Activated CD4-positive, alpha-beta T cell treated with anti-CD3 and anti-CD28 coated beads, Interleukin-2, amount 10 ng/mL, durations not matched to agents 7 days and 5 days (primary cell): ENCODE measurements at regions not wholly inside any gene's neighbourhood (a gene's known extent, or its start where the extent isn't known, plus 50 kb on each side); places are given as distances from the start of the nearest gene placed in this dataset.
A peak's percentile ranks its signal among the peaks of the same experiment; 100 is the strongest.
"Not testable (repeated sequence)": the region's sequence is repeated elsewhere in the genome, so short reads cannot be mapped to it uniquely, and the experiment has no call there.

Source experiments
- CTCF ChIA-PET: fragments of 350-600 bp; sonication (Branson Sonifier 250); formaldehyde crosslinking; loops from one replicate; lab custom pipeline; 2021; ENCODE audit warnings: antibody characterized with exemption; lab: Charles Lee
- POLR2A ChIA-PET: fragments of 350-600 bp; sonication (Branson Sonifier 250); formaldehyde crosslinking; loops from one replicate; lab custom pipeline; 2021; ENCODE audit warnings: antibody characterized with exemption; lab: Charles Lee
- DNase-seq: peaks from one replicate; pipeline ENCODE4 v3.0.0-alpha.2; 2020
- H3K27ac Mint-ChIP-seq: one replicate; pipeline ENCODE4 v1.8.0; 2021; ENCODE audit warnings: mild to moderate bottlenecking, moderate library complexity, mixed read lengths
- H3K27me3 Mint-ChIP-seq: one replicate; pipeline ENCODE4 v1.8.0; 2021; ENCODE audit warnings: mixed read lengths
- H3K36me3 Mint-ChIP-seq: one replicate; pipeline ENCODE4 v1.8.0; 2021; ENCODE audit warnings: low read depth, mixed read lengths
- H3K4me1 Mint-ChIP-seq: one replicate; pipeline ENCODE4 v1.8.0; 2021; ENCODE audit warnings: mixed read lengths
- H3K4me3 Mint-ChIP-seq: one replicate; pipeline ENCODE4 v1.8.0; 2021; ENCODE audit warnings: mild to moderate bottlenecking, moderate library complexity, mixed read lengths
- H3K9me3 Mint-ChIP-seq: one replicate; pipeline ENCODE4 v1.8.0; 2021; ENCODE audit warnings: mixed read lengths

- peaks cover 36% of the 10 kb centered on the region for H3K27me3 Mint-ChIP-seq
Measured at GRCh38 chr13:110812121-110812868, 98.8 kb downstream of the ING1 start.

GRCh38 chr13:110812869-110813645 lies 99.6 kb downstream of the ING1 start:
- POLR2A ChIA-PET, result no interaction called here

More at GRCh38 chr13:110812121-110812868, 98.8 kb downstream of the ING1 start:
- H3K4me1 Mint-ChIP-seq, result peaks cover 1% of the 10 kb centered on the region
- CTCF ChIA-PET, result interaction anchor here (0.5 to 1.5 kb wide), 4 partner anchors 12 to 1107 kb away, joined by 3 read pairs; no protein-coding TSS in a partner anchor
- POLR2A ChIA-PET, result no interaction called here
- no peak overlapping the region for H3K4me3 Mint-ChIP-seq
- no peaks in the 10 kb centered on the region for H3K9me3 Mint-ChIP-seq
- no peaks in the 10 kb centered on the region for H3K36me3 Mint-ChIP-seq
- no peak for DNase-seq
- H3K27ac Mint-ChIP-seq, result no peak overlapping the region

GRCh38 chr13:110813646-110814624 lies 100.4 kb downstream of the ING1 start:
- Mint-ChIP-seq H3K27ac (no peak overlapping the region), H3K27me3 (peaks cover 25% of the 10 kb centered on the region), H3K9me3 (no peaks in the 10 kb centered on the region), H3K4me3 (no peak overlapping the region), H3K36me3 (no peaks in the 10 kb centered on the region), H3K4me1 (peaks cover 1% of the 10 kb centered on the region)
- POLR2A ChIA-PET, result no interaction called here
- no peak for DNase-seq
- CTCF ChIA-PET, result no interaction called here

More at GRCh38 chr13:110812869-110813645, 99.6 kb downstream of the ING1 start:
- no peaks in the 10 kb centered on the region for H3K9me3 Mint-ChIP-seq
- peaks cover 34% of the 10 kb centered on the region for H3K27me3 Mint-ChIP-seq
- CTCF ChIA-PET, result interaction anchor here (1.5 kb wide), 1 partner anchor 292 kb away, joined by 3 read pairs; no protein-coding TSS in a partner anchor
- H3K4me1 Mint-ChIP-seq, result peaks cover 1% of the 10 kb centered on the region
- DNase-seq, result no peak
- H3K36me3 Mint-ChIP-seq, result no peaks in the 10 kb centered on the region
- H3K4me3 Mint-ChIP-seq, result no peak overlapping the region
- H3K27ac Mint-ChIP-seq, result no peak overlapping the region

- CTCF ChIA-PET, result no interaction called here
- no peak overlapping the region for H3K4me3 Mint-ChIP-seq
- POLR2A ChIA-PET, result no interaction called here
- no peak for DNase-seq
- H3K9me3 Mint-ChIP-seq, result no peaks in the 10 kb centered on the region
- peaks cover 8% of the 10 kb centered on the region for H3K4me1 Mint-ChIP-seq
- H3K27ac Mint-ChIP-seq, result no peak overlapping the region
- H3K36me3 Mint-ChIP-seq, result no peaks in the 10 kb centered on the region
- peaks cover 21% of the 10 kb centered on the region for H3K27me3 Mint-ChIP-seq
Measured at GRCh38 chr13:110815471-110816204, 99.2 kb downstream of the ANKRD10 start.

GRCh38 chr13:110816500-110816899 lies 98.4 kb downstream of the ANKRD10 start:
- no peak overlapping the region for H3K4me3 Mint-ChIP-seq
- DNase-seq, result no peak
- H3K36me3 Mint-ChIP-seq, result no peaks in the 10 kb centered on the region
- ChIA-PET POLR2A (no interaction called here), CTCF (no interaction called here)
- H3K4me1 Mint-ChIP-seq, result peaks cover 8% of the 10 kb centered on the region
- H3K27me3 Mint-ChIP-seq, result peaks cover 13% of the 10 kb centered on the region
- no peak overlapping the region for H3K27ac Mint-ChIP-seq
- no peaks in the 10 kb centered on the region for H3K9me3 Mint-ChIP-seq

GRCh38 chr13:110817143-110817542 lies 97.7 kb downstream of the ANKRD10 start:
- H3K9me3 Mint-ChIP-seq, result no peaks in the 10 kb centered on the region
- CTCF ChIA-PET, result no interaction called here
- H3K4me1 Mint-ChIP-seq, result peaks cover 9% of the 10 kb centered on the region
- POLR2A ChIA-PET, result no interaction called here
- no peak overlapping the region for H3K4me3 Mint-ChIP-seq
- H3K27ac Mint-ChIP-seq, result no peak overlapping the region
- no peaks in the 10 kb centered on the region for H3K36me3 Mint-ChIP-seq
- DNase-seq, result no peak
- H3K27me3 Mint-ChIP-seq, result peaks cover 6% of the 10 kb centered on the region

GRCh38 chr13:110818747-110819146 lies 96.1 kb downstream of the ANKRD10 start:
- H3K9me3 Mint-ChIP-seq, result no peaks in the 10 kb centered on the region
- DNase-seq, result no peak
- ChIA-PET CTCF (interaction anchor here (0.5 to 1.0 kb wide), 4 partner anchors 23 to 1788 kb away, joined by 3 to 4 read pairs (median 3); no protein-coding TSS in a partner anchor), POLR2A (no interaction called here)
- peaks cover 2% of the 10 kb centered on the region for H3K27me3 Mint-ChIP-seq
- H3K4me1 Mint-ChIP-seq, result peaks cover 14% of the 10 kb centered on the region
- H3K36me3 Mint-ChIP-seq, result no peaks in the 10 kb centered on the region
- no peak overlapping the region for H3K4me3 Mint-ChIP-seq
- H3K27ac Mint-ChIP-seq, result no peak overlapping the region

GRCh38 chr13:110819203-110820014 lies 95.5 kb downstream of the ANKRD10 start:
- H3K4me1 Mint-ChIP-seq, result peaks cover 14% of the 10 kb centered on the region
- no peaks in the 10 kb centered on the region for H3K36me3 Mint-ChIP-seq
- no peak overlapping the region for H3K4me3 Mint-ChIP-seq
- POLR2A ChIA-PET, result no interaction called here
- H3K9me3 Mint-ChIP-seq, result no peaks in the 10 kb centered on the region
- CTCF ChIA-PET, result interaction anchor here (0.6 to 1.0 kb wide), 4 partner anchors 22 to 1787 kb away, joined by 3 to 4 read pairs (median 3); no protein-coding TSS in a partner anchor
- DNase-seq, result peak; percentile 77
- peaks cover 2% of the 10 kb centered on the region for H3K27me3 Mint-ChIP-seq
- H3K27ac Mint-ChIP-seq, result no peak overlapping the region

GRCh38 chr13:110820322-110820721 lies 94.5 kb downstream of the ANKRD10 start:
- DNase-seq, result no peak
- H3K9me3 Mint-ChIP-seq, result no peaks in the 10 kb centered on the region
- H3K36me3 Mint-ChIP-seq, result no peaks in the 10 kb centered on the region

GRCh38 chr13:110821837-110822668 lies 92.8 kb downstream of the ANKRD10 start:
- POLR2A ChIA-PET, H3K36me3 Mint-ChIP-seq, H3K9me3 Mint-ChIP-seq, DNase-seq, H3K27me3 Mint-ChIP-seq: not testable (repeated sequence)
- CTCF ChIA-PET, result interaction anchor here (0.7 kb wide), 1 partner anchor 478 kb away, joined by 3 read pairs; no protein-coding TSS in a partner anchor
- peaks cover 14% of the 10 kb centered on the region for H3K4me1 Mint-ChIP-seq
- peak overlapping the region; percentile 56 for H3K4me3 Mint-ChIP-seq
- peak overlapping the region; percentile 74 for H3K27ac Mint-ChIP-seq

More at GRCh38 chr13:110820322-110820721, 94.5 kb downstream of the ANKRD10 start:
- CTCF ChIA-PET, result interaction anchor here (0.6 kb wide), 1 partner anchor 296 kb away, joined by 3 read pairs; no protein-coding TSS in a partner anchor
- peaks cover 2% of the 10 kb centered on the region for H3K27me3 Mint-ChIP-seq
- H3K27ac Mint-ChIP-seq, result no peak overlapping the region
- POLR2A ChIA-PET, result no interaction called here
- H3K4me1 Mint-ChIP-seq, result peaks cover 14% of the 10 kb centered on the region
- H3K4me3 Mint-ChIP-seq, result no peak overlapping the region
